IPS-NIHi7 (cell line): ENCODE measurements at regions not wholly inside any gene's neighbourhood (a gene's known extent, or its start where the extent isn't known, plus 50 kb on each side); places are given as distances from the start of the nearest gene placed in this dataset.

Experiments
- DNase-seq: peaks from one replicate; pipeline ENCODE4 v3.0.0; 2012; ENCODE audit warnings: mixed read lengths; ENCODE audit errors: extremely low spot score

DNA sequence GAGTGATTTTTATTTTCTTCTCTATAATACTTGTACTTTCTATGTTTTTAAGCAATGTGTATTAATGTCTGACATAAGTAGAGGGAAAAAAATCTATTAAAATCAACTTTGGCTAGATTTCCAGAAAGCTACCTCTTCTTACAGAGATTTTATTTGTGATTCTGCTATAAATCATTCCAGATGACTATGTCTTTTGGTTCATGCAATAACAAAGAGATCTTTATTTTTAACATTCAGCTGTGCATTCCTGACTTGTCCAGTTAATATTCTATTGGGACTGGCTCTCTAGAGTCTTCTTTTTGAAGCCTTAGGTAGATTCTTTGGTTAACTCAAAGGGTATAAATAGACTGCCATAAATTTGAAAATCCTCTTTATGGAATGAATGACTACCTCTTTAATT lies 74.3 kb upstream of the ARPP21 start:
- DNase-seq: no peak
